GM12878 (cell line): ENCODE measurements at regions not wholly inside any gene's neighbourhood (a gene's known extent, or its start where the extent isn't known, plus 50 kb on each side); places are given as distances from the start of the nearest gene placed in this dataset.

Experiments
- CTCF ChIP-seq, 3 experiments: IDR thresholded peaks in 2 of 3; conservative IDR thresholded peaks in 1 of 3; 2 replicates each; pipeline ENCODE4 v1.5.1; 2011; ENCODE audit warnings: low read depth in 3 of 3, low read length in 3 of 3, mild to moderate bottlenecking in 3 of 3, control low read depth in 2 of 3, moderate library complexity in 2 of 3, inconsistent platforms in 1 of 3, mixed read lengths in 1 of 3; ENCODE audit not compliant: control insufficient read depth in 2 of 3, insufficient read depth in 1 of 3; ENCODE audit errors: extremely low read depth in 1 of 3
- EZH2 ChIP-seq: IDR thresholded peaks from 2 replicates; pipeline ENCODE4 v1.6.1; 2012; ENCODE audit warnings: low read depth, mild to moderate bottlenecking, control low read depth, inconsistent platforms, low read length, borderline replicate concordance; ENCODE audit not compliant: control insufficient read depth
- POLR2A ChIP-seq: IDR thresholded peaks from 2 replicates; pipeline ENCODE4 v1.6.1; 2011; ENCODE audit warnings: low read depth, mild to moderate bottlenecking, low read length
- TF ChIP-seq, protein P1 (sequence below): IDR thresholded peaks from 2 replicates; pipeline ENCODE4 v1.6.1; 2011; ENCODE audit warnings: borderline replicate concordance, low read depth, mild to moderate bottlenecking, moderate library complexity, low read length; ENCODE audit not compliant: insufficient read depth, poor library complexity, severe bottlenecking

- TF ChIP-seq POLR2A (no peak), CTCF (IDR thresholded peaks at IDR 0.05 in 2 of 3, conservative IDR thresholded peaks at IDR 0.05 in 1 of 3; ENCODE audit: control insufficient read depth in 2 of 3, extremely low read depth in 1 of 3, insufficient read depth in 1 of 3, low read depth in 3 of 3, low read length in 3 of 3) (no peak), EZH2 (no peak)
- TF ChIP-seq, protein P1, sequence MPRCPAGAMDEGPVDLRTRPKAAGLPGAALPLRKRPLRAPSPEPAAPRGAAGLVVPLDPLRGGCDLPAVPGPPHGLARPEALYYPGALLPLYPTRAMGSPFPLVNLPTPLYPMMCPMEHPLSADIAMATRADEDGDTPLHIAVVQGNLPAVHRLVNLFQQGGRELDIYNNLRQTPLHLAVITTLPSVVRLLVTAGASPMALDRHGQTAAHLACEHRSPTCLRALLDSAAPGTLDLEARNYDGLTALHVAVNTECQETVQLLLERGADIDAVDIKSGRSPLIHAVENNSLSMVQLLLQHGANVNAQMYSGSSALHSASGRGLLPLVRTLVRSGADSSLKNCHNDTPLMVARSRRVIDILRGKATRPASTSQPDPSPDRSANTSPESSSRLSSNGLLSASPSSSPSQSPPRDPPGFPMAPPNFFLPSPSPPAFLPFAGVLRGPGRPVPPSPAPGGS, result no peak
Measured at GRCh38 chr5:155264809-155265208, 251.3 kb downstream of the KIF4B start.
